ENCODE measurements at regions not wholly inside any gene's neighbourhood (a gene's known extent, or its start where the extent isn't known, plus 50 kb on each side); places are given as distances from the start of the nearest gene placed in this dataset.

DNA sequence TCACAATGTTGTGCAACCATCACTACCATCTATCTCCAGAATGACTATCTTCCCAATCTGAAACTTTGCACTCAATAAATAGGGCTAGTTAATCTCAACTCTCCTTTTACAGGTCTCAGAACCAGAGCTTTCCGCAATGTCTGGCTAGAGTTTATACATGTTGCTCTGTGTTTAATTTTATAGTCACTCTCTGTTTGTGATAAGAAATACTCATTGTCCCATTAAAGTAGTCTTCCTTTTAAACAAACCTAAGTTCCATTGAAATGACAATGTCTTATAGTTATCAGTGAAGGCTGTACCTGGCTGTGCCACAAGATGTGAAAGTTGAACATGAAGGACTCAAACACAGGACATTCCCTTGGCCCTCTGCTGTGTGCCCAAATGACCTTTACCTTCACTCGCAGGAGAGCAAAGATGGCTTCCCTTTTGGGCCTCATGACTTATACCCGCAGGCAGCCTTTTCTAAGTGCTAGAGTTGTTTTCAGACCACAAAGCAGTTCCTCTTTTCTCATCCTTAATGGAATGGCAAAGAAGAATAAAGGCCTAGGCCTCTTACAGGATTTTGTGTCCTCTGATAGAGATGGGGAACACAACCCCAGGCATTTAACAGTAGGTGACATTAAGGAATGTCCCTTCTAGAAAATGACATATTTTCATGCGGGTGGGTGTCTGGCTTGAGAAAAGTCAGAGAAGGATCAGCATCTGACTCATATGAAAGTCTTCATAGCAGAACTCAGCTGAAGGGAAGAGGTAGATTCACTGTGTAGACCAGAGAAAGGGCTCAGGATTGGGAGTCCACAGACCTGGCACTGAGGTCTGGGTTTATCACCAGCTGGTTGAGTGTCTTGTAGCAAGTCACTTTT, 69.6 kb upstream of the ATP10B start:
- TF ChIP-seq ZNF274 (IDR thresholded peaks at IDR 0.05; ENCODE audit: low read depth, low read length) (no peak), SUZ12 (IDR thresholded peaks at IDR 0.05; ENCODE audit: extremely low read depth, insufficient read depth, insufficient read length) (no peak)

All from NT2/D1 (cell line).